ENCODE measurements at regions not wholly inside any gene's neighbourhood (a gene's known extent, or its start where the extent isn't known, plus 50 kb on each side); places are given as distances from the start of the nearest gene placed in this dataset.

- DNase-seq (ENCODE audit: low read depth, low spot score) = no peak
- BruUV-seq (replicated peaks) = no TSS peak
Measured at GRCh38 chr18:24660956-24661355, 200.5 kb downstream of the HRH4 start.

DNA sequence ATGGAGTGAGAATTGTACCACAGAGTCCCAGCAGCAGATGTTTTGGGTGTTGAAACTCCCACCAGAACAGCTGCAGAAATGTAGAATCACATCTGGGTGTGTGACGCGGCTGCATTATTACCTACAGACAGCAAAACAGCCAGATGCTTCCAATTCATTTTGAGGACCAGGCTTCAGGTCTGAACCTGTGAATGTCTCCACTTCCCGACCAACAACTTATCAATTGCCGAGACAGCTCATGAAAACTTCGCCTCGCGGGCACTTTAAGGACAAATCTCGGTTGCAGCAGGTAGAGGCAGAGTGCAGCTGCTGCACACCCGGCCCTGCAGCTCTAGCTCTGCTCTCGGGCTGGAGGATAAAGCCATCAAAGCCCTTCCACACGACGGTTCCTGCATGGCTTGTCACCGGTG, 202.0 kb downstream of the HRH4 start:
- CTCF ChIA-PET = no interaction called here
- POLR2A ChIA-PET = no interaction called here
- no peaks in the 10 kb centered on the region; the same call in 1 of the 2 replicates for H3K27me3 ChIP-seq (ENCODE audit: control insufficient read depth, insufficient read depth, low read length)

More at GRCh38 chr18:24660956-24661355, 200.5 kb downstream of the HRH4 start:
- Histone ChIP-seq H3K4me3 (ENCODE audit: low read depth in 2 of 2, low read length in 2 of 2) (no peak overlapping the region), H3K9me3 (ENCODE audit: control insufficient read depth, insufficient read depth, low read depth, low read length) (no peaks in the 10 kb centered on the region), H3K27ac (ENCODE audit: low read length) (no peak overlapping the region), H3K27me3 (ENCODE audit: control insufficient read depth, insufficient read depth, low read length) (no peaks in the 10 kb centered on the region; the same call in 1 of the 2 replicates), H3K36me3 (ENCODE audit: control insufficient read depth, insufficient read depth, low read length) (no peaks in the 10 kb centered on the region), H3K4me1 (ENCODE audit: control insufficient read depth, insufficient read depth, low read length) (0 out of 2 replicates have a peak, but pooled peaks cover 3% of the 10 kb centered on the region)
- in situ Hi-C loops (cut with HindIII; ENCODE audit: low pct_unique_long_range_greater_than_20kb, low sequenced_read_pairs) (loop anchor here (10.0 kb wide), 1 partner anchor 76 kb away; no protein-coding TSS in a partner anchor), intact Hi-C loops (cut with micrococcal nuclease; ENCODE audit: unreplicated experiment) (no loop called here)
- TF ChIP-seq SIN3A (IDR thresholded peaks at IDR 0.05; ENCODE audit: borderline replicate concordance, insufficient read depth, low read depth, low read length) = no peak
- no peak for TF ChIP-seq CTCF (IDR thresholded peaks at IDR 0.05)
- no peak for TF ChIP-seq TCF7L2 (IDR thresholded peaks at IDR 0.05; ENCODE audit: low read depth, low read length)
- ChIA-PET CTCF (interaction anchor here (0.6 kb wide), 1 partner anchor 172 kb away, joined by 9 read pairs; no protein-coding TSS in a partner anchor), POLR2A (interaction anchor here (0.6 kb wide), 1 partner anchor 79 kb away, joined by 4 read pairs; no protein-coding TSS in a partner anchor)
- ATAC-seq = no peak

More for the DNA sequence above, 202.0 kb downstream of the HRH4 start:
- in situ Hi-C loops (cut with HindIII; ENCODE audit: low pct_unique_long_range_greater_than_20kb, low sequenced_read_pairs) = loop anchor here (10.0 kb wide), 1 partner anchor 78 kb away; no protein-coding TSS in a partner anchor
- ATAC-seq = no peak
- 0 out of 2 replicates have a peak, but pooled peaks cover 3% of the 10 kb centered on the region for H3K4me1 ChIP-seq (ENCODE audit: control insufficient read depth, insufficient read depth, low read length)
- H3K36me3 ChIP-seq (ENCODE audit: control insufficient read depth, insufficient read depth, low read length) = no peaks in the 10 kb centered on the region
- no peak overlapping the region for H3K4me3 ChIP-seq (ENCODE audit: low read depth in 2 of 2, low read length in 2 of 2)
- no TSS peak for BruUV-seq (replicated peaks)
- H3K27ac ChIP-seq (ENCODE audit: low read length) = no peak overlapping the region
- no peak for DNase-seq (ENCODE audit: low read depth, low spot score)
- H3K9me3 ChIP-seq (ENCODE audit: control insufficient read depth, insufficient read depth, low read depth, low read length) = no peaks in the 10 kb centered on the region
- intact Hi-C loops (cut with micrococcal nuclease; ENCODE audit: unreplicated experiment) = no loop called here
- TF ChIP-seq CTCF (IDR thresholded peaks at IDR 0.05) (no peak), TCF7L2 (IDR thresholded peaks at IDR 0.05; ENCODE audit: low read depth, low read length) (no peak), POLR2AphosphoS5 (IDR thresholded peaks at IDR 0.05; ENCODE audit: low read depth, low read length) (no peak), SIN3A (IDR thresholded peaks at IDR 0.05; ENCODE audit: borderline replicate concordance, insufficient read depth, low read depth, low read length) (no peak)
- TF ChIP-seq, protein P1, sequence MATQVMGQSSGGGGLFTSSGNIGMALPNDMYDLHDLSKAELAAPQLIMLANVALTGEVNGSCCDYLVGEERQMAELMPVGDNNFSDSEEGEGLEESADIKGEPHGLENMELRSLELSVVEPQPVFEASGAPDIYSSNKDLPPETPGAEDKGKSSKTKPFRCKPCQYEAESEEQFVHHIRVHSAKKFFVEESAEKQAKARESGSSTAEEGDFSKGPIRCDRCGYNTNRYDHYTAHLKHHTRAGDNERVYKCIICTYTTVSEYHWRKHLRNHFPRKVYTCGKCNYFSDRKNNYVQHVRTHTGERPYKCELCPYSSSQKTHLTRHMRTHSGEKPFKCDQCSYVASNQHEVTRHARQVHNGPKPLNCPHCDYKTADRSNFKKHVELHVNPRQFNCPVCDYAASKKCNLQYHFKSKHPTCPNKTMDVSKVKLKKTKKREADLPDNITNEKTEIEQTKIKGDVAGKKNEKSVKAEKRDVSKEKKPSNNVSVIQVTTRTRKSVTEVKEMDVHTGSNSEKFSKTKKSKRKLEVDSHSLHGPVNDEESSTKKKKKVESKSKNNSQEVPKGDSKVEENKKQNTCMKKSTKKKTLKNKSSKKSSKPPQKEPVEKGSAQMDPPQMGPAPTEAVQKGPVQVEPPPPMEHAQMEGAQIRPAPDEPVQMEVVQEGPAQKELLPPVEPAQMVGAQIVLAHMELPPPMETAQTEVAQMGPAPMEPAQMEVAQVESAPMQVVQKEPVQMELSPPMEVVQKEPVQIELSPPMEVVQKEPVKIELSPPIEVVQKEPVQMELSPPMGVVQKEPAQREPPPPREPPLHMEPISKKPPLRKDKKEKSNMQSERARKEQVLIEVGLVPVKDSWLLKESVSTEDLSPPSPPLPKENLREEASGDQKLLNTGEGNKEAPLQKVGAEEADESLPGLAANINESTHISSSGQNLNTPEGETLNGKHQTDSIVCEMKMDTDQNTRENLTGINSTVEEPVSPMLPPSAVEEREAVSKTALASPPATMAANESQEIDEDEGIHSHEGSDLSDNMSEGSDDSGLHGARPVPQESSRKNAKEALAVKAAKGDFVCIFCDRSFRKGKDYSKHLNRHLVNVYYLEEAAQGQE (IDR thresholded peaks at IDR 0.05; ENCODE audit: insufficient read depth in 1 of 2, low read depth in 2 of 2, low read length in 1 of 2) = no peak
